NCI-H2029 treated with DMSO at 0.1 percent for 48 hours (cell line): ENCODE measurements at regions not wholly inside any gene's neighbourhood (a gene's known extent, or its start where the extent isn't known, plus 50 kb on each side); places are given as distances from the start of the nearest gene placed in this dataset.

Experiments used
- DNase-seq: peaks from one replicate; lab custom pipeline; 2025; lab: John Stamatoyannopoulos, UW

- DNase-seq = no peak
These were observed 116.2 kb upstream of the CNTLN start for GRCh38 chr9:17018540-17019196.

- no peak for DNase-seq
These were observed 116.8 kb upstream of the CNTLN start for GRCh38 chr9:17017931-17018491.

- no peak for DNase-seq
These were observed 120.9 kb upstream of the CNTLN start for GRCh38 chr9:17013891-17014290.

GRCh38 chr9:17013010-17013409, 121.8 kb upstream of the CNTLN start:
- no peak for DNase-seq

GRCh38 chr9:17011880-17012279, 123.0 kb upstream of the CNTLN start:
- DNase-seq = no peak

- DNase-seq = no peak
These were observed 125.8 kb upstream of the CNTLN start for GRCh38 chr9:17009071-17009470.

- DNase-seq = no peak
These were observed 129.6 kb upstream of the CNTLN start for GRCh38 chr9:17005056-17005823.

GRCh38 chr9:17004500-17004899, 130.3 kb upstream of the CNTLN start:
- no peak for DNase-seq

GRCh38 chr9:17003576-17004240, 131.1 kb upstream of the CNTLN start:
- DNase-seq = no peak

- DNase-seq = no peak
These were observed 126.5 kb upstream of the BNC2 start for GRCh38 chr9:16996901-16997491.

- DNase-seq = no peak
These were observed 121.7 kb upstream of the BNC2 start for GRCh38 chr9:16992138-16992537.

- no peak for DNase-seq
These were observed 116.6 kb upstream of the BNC2 start for GRCh38 chr9:16987026-16987425.

GRCh38 chr9:16986556-16986955, 116.1 kb upstream of the BNC2 start:
- no peak for DNase-seq

GRCh38 chr9:16985559-16986348, 115.3 kb upstream of the BNC2 start:
- no peak for DNase-seq

GRCh38 chr9:16982780-16983310, 112.4 kb upstream of the BNC2 start:
- DNase-seq = no peak

GRCh38 chr9:16976427-16976826, 106.0 kb upstream of the BNC2 start:
- DNase-seq = no peak

- DNase-seq = no peak
These were observed 104.0 kb upstream of the BNC2 start for GRCh38 chr9:16974436-16974835.

GRCh38 chr9:16970321-16970720, 99.9 kb upstream of the BNC2 start:
- DNase-seq = no peak

GRCh38 chr9:16964228-16964627, 93.8 kb upstream of the BNC2 start:
- no peak for DNase-seq

GRCh38 chr9:16960084-16960483, 89.6 kb upstream of the BNC2 start:
- DNase-seq = no peak

- no peak for DNase-seq
These were observed 88.9 kb upstream of the BNC2 start for GRCh38 chr9:16959391-16959790.
